ENCODE measurements at regions not wholly inside any gene's neighbourhood (a gene's known extent, or its start where the extent isn't known, plus 50 kb on each side); places are given as distances from the start of the nearest gene placed in this dataset.

GRCh38 chr4:65102419-65102818 lies 567.9 kb downstream of the EPHA5 start:
- no peaks in the 10 kb centered on the region for H3K4me1 ChIP-seq (ENCODE audit: control insufficient read depth, insufficient read depth, low read length)
- H2BK5ac ChIP-seq (ENCODE audit: low read depth, low read length, poor library complexity, severe bottlenecking): no peak overlapping the region
- H2BK20ac ChIP-seq (ENCODE audit: low read depth, low read length): no peak overlapping the region
- no peak overlapping the region for H2AK9ac ChIP-seq (replicated peaks; ENCODE audit: low read depth, low read length, poor library complexity)
- no CpG with 5 or more reads among the region's 2 CpGs for WGBS, 2 experiments (ENCODE audit: extremely low coverage in 2 of 2, insufficient read length in 1 of 2)
- no peak overlapping the region for H4K91ac ChIP-seq (ENCODE audit: insufficient read depth, low read depth, low read length)
- in situ Hi-C loops (cut with MboI; ENCODE audit: low sequenced_read_pairs): no loop called here
- H2BK120ac ChIP-seq (ENCODE audit: low read depth, low read length): no peak overlapping the region
- H3K36me3 ChIP-seq (ENCODE audit: control insufficient read depth, insufficient read depth, low read length): no peaks in the 10 kb centered on the region
- no peak overlapping the region for H4K8ac ChIP-seq (ENCODE audit: low read depth in 2 of 2, low read length in 2 of 2)
- H3K4me3 ChIP-seq (ENCODE audit: insufficient read depth, low read depth, low read length): no peak overlapping the region
- intact Hi-C loops (cut with micrococcal nuclease): no loop called here
- CTCF ChIA-PET: no interaction called here
- peaks cover 5% of the 10 kb centered on the region; the same call in 1 of the 2 replicates for H3K9me3 ChIP-seq (ENCODE audit: control insufficient read depth, insufficient read depth, low read length)
- no peaks in the 10 kb centered on the region for H3K9me1 ChIP-seq (ENCODE audit: insufficient read depth, low read length)
- no peaks in the 10 kb centered on the region for H3K79me1 ChIP-seq (ENCODE audit: low read depth in 1 of 2, low read length in 2 of 2)
- no peak overlapping the region for H3K4ac ChIP-seq (ENCODE audit: low read depth, low read length)
- H3K56ac ChIP-seq (ENCODE audit: extremely low read depth, insufficient read depth, low read length): no peak overlapping the region
- H4K20me1 ChIP-seq (ENCODE audit: insufficient read depth, low read length): no peaks in the 10 kb centered on the region
- no peak overlapping the region for H4K5ac ChIP-seq (ENCODE audit: low read depth, low read length)
- POLR2A ChIA-PET (ENCODE audit: unreplicated experiment): no interaction called here
- no peak overlapping the region for H2AFZ ChIP-seq (replicated peaks; ENCODE audit: low read length, poor library complexity)
- H3K23ac ChIP-seq (ENCODE audit: low read depth, low read length): no peak overlapping the region
- no peak overlapping the region for H3K27ac ChIP-seq (ENCODE audit: insufficient read depth, low read length)
- TF ChIP-seq FOS (IDR thresholded peaks at IDR 0.05; ENCODE audit: low read depth, low read length): no peak
- no peak for TF ChIP-seq BHLHE40 (IDR thresholded peaks at IDR 0.05; ENCODE audit: low read depth, low read length)
- no peak for TF ChIP-seq MAFK (IDR thresholded peaks at IDR 0.05; ENCODE audit: low read depth, low read length)
- TF ChIP-seq CHD1 (IDR thresholded peaks at IDR 0.05; ENCODE audit: low read depth, low read length): no peak
- TF ChIP-seq POLR2A (IDR thresholded peaks at IDR 0.05; ENCODE audit: low read depth, low read length): no peak
- TF ChIP-seq RFX5 (IDR thresholded peaks at IDR 0.05; ENCODE audit: low read depth, low read length): no peak
- TF ChIP-seq, protein P1, sequence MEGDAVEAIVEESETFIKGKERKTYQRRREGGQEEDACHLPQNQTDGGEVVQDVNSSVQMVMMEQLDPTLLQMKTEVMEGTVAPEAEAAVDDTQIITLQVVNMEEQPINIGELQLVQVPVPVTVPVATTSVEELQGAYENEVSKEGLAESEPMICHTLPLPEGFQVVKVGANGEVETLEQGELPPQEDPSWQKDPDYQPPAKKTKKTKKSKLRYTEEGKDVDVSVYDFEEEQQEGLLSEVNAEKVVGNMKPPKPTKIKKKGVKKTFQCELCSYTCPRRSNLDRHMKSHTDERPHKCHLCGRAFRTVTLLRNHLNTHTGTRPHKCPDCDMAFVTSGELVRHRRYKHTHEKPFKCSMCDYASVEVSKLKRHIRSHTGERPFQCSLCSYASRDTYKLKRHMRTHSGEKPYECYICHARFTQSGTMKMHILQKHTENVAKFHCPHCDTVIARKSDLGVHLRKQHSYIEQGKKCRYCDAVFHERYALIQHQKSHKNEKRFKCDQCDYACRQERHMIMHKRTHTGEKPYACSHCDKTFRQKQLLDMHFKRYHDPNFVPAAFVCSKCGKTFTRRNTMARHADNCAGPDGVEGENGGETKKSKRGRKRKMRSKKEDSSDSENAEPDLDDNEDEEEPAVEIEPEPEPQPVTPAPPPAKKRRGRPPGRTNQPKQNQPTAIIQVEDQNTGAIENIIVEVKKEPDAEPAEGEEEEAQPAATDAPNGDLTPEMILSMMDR (conservative IDR thresholded peaks at IDR 0.05; ENCODE audit: low read depth, low read length): no peak
- no peak for TF ChIP-seq SMC3 (IDR thresholded peaks at IDR 0.05; ENCODE audit: low read depth, low read length)
- TF ChIP-seq NFE2L2 (IDR thresholded peaks at IDR 0.05; ENCODE audit: low read depth, low read length): no peak
- TF ChIP-seq CEBPB (IDR thresholded peaks at IDR 0.05; ENCODE audit: low read depth, low read length): no peak
- TF ChIP-seq MXI1 (IDR thresholded peaks at IDR 0.05; ENCODE audit: borderline replicate concordance, low read depth, low read length): no peak
- TF ChIP-seq, protein P2, sequence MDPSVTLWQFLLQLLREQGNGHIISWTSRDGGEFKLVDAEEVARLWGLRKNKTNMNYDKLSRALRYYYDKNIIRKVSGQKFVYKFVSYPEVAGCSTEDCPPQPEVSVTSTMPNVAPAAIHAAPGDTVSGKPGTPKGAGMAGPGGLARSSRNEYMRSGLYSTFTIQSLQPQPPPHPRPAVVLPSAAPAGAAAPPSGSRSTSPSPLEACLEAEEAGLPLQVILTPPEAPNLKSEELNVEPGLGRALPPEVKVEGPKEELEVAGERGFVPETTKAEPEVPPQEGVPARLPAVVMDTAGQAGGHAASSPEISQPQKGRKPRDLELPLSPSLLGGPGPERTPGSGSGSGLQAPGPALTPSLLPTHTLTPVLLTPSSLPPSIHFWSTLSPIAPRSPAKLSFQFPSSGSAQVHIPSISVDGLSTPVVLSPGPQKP (IDR thresholded peaks at IDR 0.05; ENCODE audit: borderline replicate concordance, low read depth, low read length): no peak
- TF ChIP-seq MAZ (IDR thresholded peaks at IDR 0.05; ENCODE audit: borderline replicate concordance, low read depth, low read length): no peak
- TF ChIP-seq RAD21 (IDR thresholded peaks at IDR 0.05; ENCODE audit: low read length): no peak
- TF ChIP-seq, protein P3, sequence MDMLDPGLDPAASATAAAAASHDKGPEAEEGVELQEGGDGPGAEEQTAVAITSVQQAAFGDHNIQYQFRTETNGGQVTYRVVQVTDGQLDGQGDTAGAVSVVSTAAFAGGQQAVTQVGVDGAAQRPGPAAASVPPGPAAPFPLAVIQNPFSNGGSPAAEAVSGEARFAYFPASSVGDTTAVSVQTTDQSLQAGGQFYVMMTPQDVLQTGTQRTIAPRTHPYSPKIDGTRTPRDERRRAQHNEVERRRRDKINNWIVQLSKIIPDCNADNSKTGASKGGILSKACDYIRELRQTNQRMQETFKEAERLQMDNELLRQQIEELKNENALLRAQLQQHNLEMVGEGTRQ (IDR thresholded peaks at IDR 0.05; ENCODE audit: low read depth, low read length): no peak
- no peak for TF ChIP-seq RCOR1 (IDR thresholded peaks at IDR 0.05; ENCODE audit: insufficient replicate concordance, low read length)
- no peak overlapping the region for H3K14ac ChIP-seq (replicated peaks; ENCODE audit: low read depth, low read length)
- ATAC-seq (ENCODE audit: low read depth) (no peak), DNase-seq (no peak)
- no peak overlapping the region for H3K18ac ChIP-seq (ENCODE audit: low read depth, low read length)
- no peaks in the 10 kb centered on the region for H3K27me3 ChIP-seq (ENCODE audit: control insufficient read depth, insufficient read depth, low read length)
- H3K4me2 ChIP-seq (ENCODE audit: low read depth, low read length): no peak overlapping the region
- H3K9ac ChIP-seq (ENCODE audit: low read depth, low read length): no peak overlapping the region
- dilution Hi-C loops (cut with HindIII; ENCODE audit: low sequenced_read_pairs, unreplicated experiment): no loop called here
- no peak overlapping the region for H2BK15ac ChIP-seq (ENCODE audit: low read depth, low read length)
- BruUV-seq (replicated peaks): no TSS peak
- no peak overlapping the region for H2AK5ac ChIP-seq (ENCODE audit: low read depth, low read length)

Measured in IMR-90 (cell line).